CMK (cell line): ENCODE measurements at regions not wholly inside any gene's neighbourhood (a gene's known extent, or its start where the extent isn't known, plus 50 kb on each side); places are given as distances from the start of the nearest gene placed in this dataset.
"Not testable (repeated sequence)": the region's sequence is repeated elsewhere in the genome, so short reads cannot be mapped to it uniquely, and the experiment has no call there.

ENCODE experiments used
- DNase-seq: peaks from one replicate; pipeline ENCODE4 v3.0.0-alpha.2; 2010; ENCODE audit warnings: low read depth

- DNase-seq = not testable (repeated sequence)
Measured at GRCh38 chr15:84152381-84152979, 83.1 kb upstream of the GOLGA6L4 start.

GRCh38 chr15:84153655-84154140, 81.9 kb upstream of the GOLGA6L4 start:
- not testable (repeated sequence) for DNase-seq

- not testable (repeated sequence) for DNase-seq
Measured at GRCh38 chr15:84154314-84154713, 81.3 kb upstream of the GOLGA6L4 start.

- DNase-seq = not testable (repeated sequence)
Measured at GRCh38 chr15:84154787-84155186, 80.8 kb upstream of the GOLGA6L4 start.

GRCh38 chr15:84155792-84156587, 79.6 kb upstream of the GOLGA6L4 start:
- DNase-seq = not testable (repeated sequence)

- DNase-seq = not testable (repeated sequence)
Measured at GRCh38 chr15:84156588-84156840, 79.1 kb upstream of the GOLGA6L4 start.

- not testable (repeated sequence) for DNase-seq
Measured at GRCh38 chr15:84157056-84157632, 78.4 kb upstream of the GOLGA6L4 start.

GRCh38 chr15:84157857-84158256, 77.7 kb upstream of the GOLGA6L4 start:
- DNase-seq = not testable (repeated sequence)

- DNase-seq = not testable (repeated sequence)
Measured at GRCh38 chr15:84159346-84160269, 76.0 kb upstream of the GOLGA6L4 start.

GRCh38 chr15:84164423-84165292, 70.9 kb upstream of the GOLGA6L4 start:
- DNase-seq = not testable (repeated sequence)

- not testable (repeated sequence) for DNase-seq
Measured at GRCh38 chr15:84170029-84170428, 65.5 kb upstream of the GOLGA6L4 start.

- DNase-seq = not testable (repeated sequence)
Measured at GRCh38 chr15:84173231-84173610, 62.4 kb upstream of the GOLGA6L4 start.
